ENCODE measurements at regions not wholly inside any gene's neighbourhood (a gene's known extent, or its start where the extent isn't known, plus 50 kb on each side); places are given as distances from the start of the nearest gene placed in this dataset.
"Not testable (repeated sequence)": the region's sequence is repeated elsewhere in the genome, so short reads cannot be mapped to it uniquely, and the experiment has no call there.

DNA sequence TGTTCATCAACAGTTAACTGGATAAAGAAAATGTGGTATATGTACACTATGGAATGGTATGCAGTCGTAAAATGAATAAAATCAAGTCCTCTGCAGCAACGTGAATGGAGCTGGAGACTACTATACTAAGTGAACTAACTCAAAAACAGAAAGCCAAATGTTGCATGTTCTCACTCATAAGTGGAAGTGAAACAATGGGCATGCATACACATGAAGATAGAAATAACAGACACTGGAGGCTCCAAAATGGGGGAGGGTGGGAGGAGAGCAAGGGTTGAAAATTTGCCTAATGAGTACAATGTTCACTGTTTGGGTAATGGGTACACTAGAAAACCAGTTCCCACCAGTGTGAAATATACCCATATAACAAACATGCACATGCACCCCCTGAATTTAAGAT lies 179.5 kb downstream of the ZWINT start:
- no peak overlapping the region for H3K4me3 ChIP-seq (ENCODE audit: low read depth, low read length)
- TF ChIP-seq, protein P1, sequence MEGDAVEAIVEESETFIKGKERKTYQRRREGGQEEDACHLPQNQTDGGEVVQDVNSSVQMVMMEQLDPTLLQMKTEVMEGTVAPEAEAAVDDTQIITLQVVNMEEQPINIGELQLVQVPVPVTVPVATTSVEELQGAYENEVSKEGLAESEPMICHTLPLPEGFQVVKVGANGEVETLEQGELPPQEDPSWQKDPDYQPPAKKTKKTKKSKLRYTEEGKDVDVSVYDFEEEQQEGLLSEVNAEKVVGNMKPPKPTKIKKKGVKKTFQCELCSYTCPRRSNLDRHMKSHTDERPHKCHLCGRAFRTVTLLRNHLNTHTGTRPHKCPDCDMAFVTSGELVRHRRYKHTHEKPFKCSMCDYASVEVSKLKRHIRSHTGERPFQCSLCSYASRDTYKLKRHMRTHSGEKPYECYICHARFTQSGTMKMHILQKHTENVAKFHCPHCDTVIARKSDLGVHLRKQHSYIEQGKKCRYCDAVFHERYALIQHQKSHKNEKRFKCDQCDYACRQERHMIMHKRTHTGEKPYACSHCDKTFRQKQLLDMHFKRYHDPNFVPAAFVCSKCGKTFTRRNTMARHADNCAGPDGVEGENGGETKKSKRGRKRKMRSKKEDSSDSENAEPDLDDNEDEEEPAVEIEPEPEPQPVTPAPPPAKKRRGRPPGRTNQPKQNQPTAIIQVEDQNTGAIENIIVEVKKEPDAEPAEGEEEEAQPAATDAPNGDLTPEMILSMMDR (conservative IDR thresholded peaks at IDR 0.05; ENCODE audit: low read depth, low read length) = no peak
- DNase-seq (ENCODE audit: low read depth) = no peak

DNA sequence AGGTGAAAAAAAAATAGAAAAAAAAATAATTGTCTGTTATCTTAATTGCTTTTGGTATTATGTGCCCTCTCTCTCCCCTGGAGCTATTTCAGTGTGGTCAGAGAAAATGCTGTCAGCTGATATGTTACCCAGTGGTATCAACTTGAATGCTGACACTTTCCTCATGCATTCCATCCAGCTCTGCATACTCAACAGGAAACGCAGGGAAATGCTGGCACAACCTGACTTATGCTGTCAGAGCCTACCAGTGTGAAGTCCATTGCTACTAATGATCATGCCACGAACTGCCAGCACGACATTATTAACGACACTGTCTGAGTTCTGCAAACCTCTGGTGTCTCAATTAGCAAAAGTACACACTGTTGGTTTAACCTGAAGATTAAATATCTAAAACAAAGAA lies 182.8 kb downstream of the ZWINT start:
- TF ChIP-seq, protein P1 (conservative IDR thresholded peaks at IDR 0.05; ENCODE audit: low read depth, low read length) = no peak
- DNase-seq (ENCODE audit: low read depth) = no peak
- no peak overlapping the region for H3K4me3 ChIP-seq (ENCODE audit: low read depth, low read length)

DNA sequence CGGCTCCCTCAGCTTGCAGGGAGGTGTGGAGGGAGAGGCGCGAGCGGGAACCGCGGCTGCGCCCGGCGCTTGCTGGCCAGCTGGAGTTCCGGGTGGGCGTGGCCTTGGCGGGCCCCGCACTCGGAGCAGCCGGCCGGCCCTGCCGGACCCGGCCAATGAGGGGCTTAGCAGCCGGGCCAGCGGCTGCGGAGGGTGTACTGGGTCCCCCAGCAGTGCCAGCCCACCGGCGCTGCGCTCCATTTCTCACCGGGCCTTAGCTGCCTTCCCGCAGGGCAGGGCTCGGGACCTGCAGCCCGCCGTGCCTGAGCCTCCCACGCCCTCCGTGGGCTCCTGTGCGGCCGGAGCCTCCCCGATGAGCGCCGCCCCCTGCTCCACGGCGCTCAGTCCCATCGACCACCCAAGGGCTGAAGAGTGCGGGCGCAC lies 206.0 kb downstream of the ZWINT start:
- not testable (repeated sequence) for H3K4me3 ChIP-seq (ENCODE audit: low read depth, low read length); DNase-seq (ENCODE audit: low read depth)

DNA sequence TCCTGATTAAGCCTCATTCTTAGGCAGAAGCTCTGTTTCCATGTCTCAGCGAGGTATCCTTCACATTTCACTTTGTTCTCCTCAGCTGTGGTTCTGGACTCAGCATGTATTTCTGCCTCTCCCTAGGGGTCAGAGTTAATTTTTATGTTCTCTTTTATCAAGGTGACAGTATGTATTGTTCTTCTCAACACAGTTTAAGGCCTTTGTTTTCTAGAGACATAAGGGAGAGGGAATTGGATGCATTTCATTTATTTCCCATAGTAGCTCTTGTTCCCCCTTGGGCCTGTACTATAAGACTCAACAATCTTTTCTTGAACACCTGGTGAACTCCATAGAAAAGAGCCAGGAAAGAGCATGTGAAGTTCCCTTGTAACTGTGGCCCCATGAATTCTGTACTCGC lies 214.3 kb downstream of the ZWINT start:
- no peak overlapping the region for H3K4me3 ChIP-seq (ENCODE audit: low read depth, low read length)
- TF ChIP-seq, protein P1 (conservative IDR thresholded peaks at IDR 0.05; ENCODE audit: low read depth, low read length) = no peak
- DNase-seq (ENCODE audit: low read depth) = no peak

DNA sequence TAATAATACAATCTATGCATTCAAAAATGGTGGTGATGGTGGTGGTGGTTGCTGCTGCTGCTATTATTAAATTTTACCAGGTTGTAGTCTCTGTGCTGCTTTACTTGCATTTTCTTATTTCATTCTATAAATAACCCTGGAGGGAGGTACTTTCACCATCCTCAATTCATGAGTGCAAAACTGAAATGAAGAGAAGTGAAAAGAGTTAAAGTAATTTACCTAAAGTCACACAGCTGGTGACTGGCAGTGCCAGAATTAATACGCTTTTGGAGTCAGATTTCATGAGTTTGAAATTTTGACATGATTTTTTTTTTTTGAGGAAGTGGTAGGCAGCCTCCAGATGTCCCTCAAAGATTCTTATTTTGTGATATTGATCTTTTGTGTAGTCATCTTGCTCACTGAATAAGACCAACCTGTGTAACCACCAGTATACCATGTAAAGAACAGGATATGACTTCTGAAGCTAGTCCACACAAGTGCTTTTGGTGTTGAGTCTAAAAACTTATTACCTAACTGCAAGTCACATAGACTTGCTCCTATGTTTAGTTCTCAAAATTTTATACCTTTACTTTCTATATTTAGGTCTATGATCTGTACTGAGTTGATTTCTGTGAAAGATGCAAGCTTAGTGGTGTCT lies 218.8 kb downstream of the ZWINT start:
- DNase-seq (ENCODE audit: low read depth) = no peak
- TF ChIP-seq, protein P1 (conservative IDR thresholded peaks at IDR 0.05; ENCODE audit: low read depth, low read length) = no peak
- no peak overlapping the region for H3K4me3 ChIP-seq (ENCODE audit: low read depth, low read length)

DNA sequence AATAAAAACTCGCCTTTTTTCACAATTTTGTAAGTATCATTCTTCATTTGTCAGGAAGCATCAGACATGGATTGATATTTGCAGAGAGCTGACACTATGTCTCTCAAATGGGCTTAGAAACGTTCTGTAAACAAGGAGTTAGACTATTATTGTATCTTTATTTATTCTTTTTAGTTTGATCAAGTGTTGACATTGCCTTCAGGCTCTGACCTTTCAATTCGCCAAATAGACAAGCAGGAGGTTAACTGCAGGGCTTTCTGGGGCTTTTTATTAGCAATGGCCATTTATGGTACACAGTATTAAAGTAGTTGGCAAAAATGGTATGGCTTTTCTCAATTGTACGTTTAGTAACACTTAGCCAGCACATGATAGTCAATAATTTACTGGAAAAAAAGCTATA lies 221.7 kb downstream of the ZWINT start:
- TF ChIP-seq, protein P1 (conservative IDR thresholded peaks at IDR 0.05; ENCODE audit: low read depth, low read length) = no peak
- no peak for DNase-seq (ENCODE audit: low read depth)
- H3K4me3 ChIP-seq (ENCODE audit: low read depth, low read length) = no peak overlapping the region

DNA sequence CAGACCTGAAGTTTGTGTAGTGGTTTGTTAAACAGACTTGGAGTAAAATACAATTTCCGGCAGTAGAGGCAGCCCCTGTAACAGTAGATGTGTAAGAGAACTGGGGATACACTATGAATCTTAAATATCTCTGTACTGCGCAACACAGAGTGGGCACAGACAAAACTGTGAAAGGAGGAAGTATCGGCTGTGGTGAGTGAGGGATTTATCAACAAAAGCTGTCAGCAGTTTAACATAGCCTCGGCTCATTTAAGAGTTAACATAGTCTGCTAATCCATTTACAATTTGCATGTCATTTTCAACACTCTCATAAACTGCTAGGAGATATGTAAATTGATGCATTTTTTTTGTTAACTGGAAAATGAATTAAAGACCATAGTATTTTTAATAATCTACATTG lies 225.2 kb downstream of the ZWINT start:
- DNase-seq (ENCODE audit: low read depth) = no peak
- H3K4me3 ChIP-seq (ENCODE audit: low read depth, low read length) = no peak overlapping the region
- TF ChIP-seq, protein P1 (conservative IDR thresholded peaks at IDR 0.05; ENCODE audit: low read depth, low read length) = no peak

Measured in epithelial cell of proximal tubule (primary cell).